Activated CD4-positive, alpha-beta T cell treated with anti-CD3 and anti-CD28 coated beads, Interleukin-2, Interleukin-4, amounts not matched to agents 100 ng/mL and 50 ng/mL, durations not matched to agents 16 hours and 8 hours (primary cell): ENCODE measurements at regions not wholly inside any gene's neighbourhood (a gene's known extent, or its start where the extent isn't known, plus 50 kb on each side); places are given as distances from the start of the nearest gene placed in this dataset.

Source experiments
- DNase-seq: peaks from one replicate; pipeline ENCODE4 v3.0.0-alpha.2; 2020; ENCODE audit warnings: low spot score

GRCh38 chr20:52401431-52401830, 209.9 kb upstream of the ZFP64 start:
- DNase-seq = no peak

GRCh38 chr20:52399352-52399751, 207.8 kb upstream of the ZFP64 start:
- DNase-seq = no peak

- DNase-seq = no peak
Measured at GRCh38 chr20:52389606-52390005, 198.0 kb upstream of the ZFP64 start.

GRCh38 chr20:52383995-52384621, 192.5 kb upstream of the ZFP64 start:
- DNase-seq = no peak

GRCh38 chr20:52382933-52383332, 191.4 kb upstream of the ZFP64 start:
- DNase-seq = no peak

GRCh38 chr20:52379723-52380336, 188.3 kb upstream of the ZFP64 start:
- DNase-seq = peak; percentile 23

- DNase-seq = no peak
Measured at GRCh38 chr20:52372169-52372568, 180.6 kb upstream of the ZFP64 start.

- no peak for DNase-seq
Measured at GRCh38 chr20:52365688-52366087, 174.1 kb upstream of the ZFP64 start.

- DNase-seq = no peak
Measured at GRCh38 chr20:52364405-52364804, 172.8 kb upstream of the ZFP64 start.

GRCh38 chr20:52361650-52362049, 170.1 kb upstream of the ZFP64 start:
- no peak for DNase-seq

- no peak for DNase-seq
Measured at GRCh38 chr20:52349806-52350205, 158.2 kb upstream of the ZFP64 start.

GRCh38 chr20:52348434-52348833, 156.9 kb upstream of the ZFP64 start:
- no peak for DNase-seq

- no peak for DNase-seq
Measured at GRCh38 chr20:52346797-52347196, 155.2 kb upstream of the ZFP64 start.

- DNase-seq = no peak
Measured at GRCh38 chr20:52342913-52343312, 151.3 kb upstream of the ZFP64 start.

- DNase-seq = no peak
Measured at GRCh38 chr20:52340036-52340634, 148.6 kb upstream of the ZFP64 start.

- DNase-seq = no peak
Measured at GRCh38 chr20:52332649-52333250, 141.2 kb upstream of the ZFP64 start.

GRCh38 chr20:52332230-52332629, 140.7 kb upstream of the ZFP64 start:
- no peak for DNase-seq

- DNase-seq = no peak
Measured at GRCh38 chr20:52331655-52332054, 140.1 kb upstream of the ZFP64 start.

GRCh38 chr20:52321396-52321795, 129.8 kb upstream of the ZFP64 start:
- DNase-seq = no peak

GRCh38 chr20:52318651-52319050, 127.1 kb upstream of the ZFP64 start:
- no peak for DNase-seq

- no peak for DNase-seq
Measured at GRCh38 chr20:52313341-52313963, 121.9 kb upstream of the ZFP64 start.

- peak; percentile 60 for DNase-seq
Measured at GRCh38 chr20:52312132-52312729, 120.7 kb upstream of the ZFP64 start.
